Activated T-cell treated with anti-CD3 and anti-CD28 coated beads for 24 hours (primary cell): ENCODE measurements at regions not wholly inside any gene's neighbourhood (a gene's known extent, or its start where the extent isn't known, plus 50 kb on each side); places are given as distances from the start of the nearest gene placed in this dataset.
"Not testable (repeated sequence)": the region's sequence is repeated elsewhere in the genome, so short reads cannot be mapped to it uniquely, and the experiment has no call there.

ENCODE experiments used
- DNase-seq: peaks from one replicate; pipeline ENCODE4 v3.0.0-alpha.2; 2020; ENCODE audit warnings: low read depth

DNA sequence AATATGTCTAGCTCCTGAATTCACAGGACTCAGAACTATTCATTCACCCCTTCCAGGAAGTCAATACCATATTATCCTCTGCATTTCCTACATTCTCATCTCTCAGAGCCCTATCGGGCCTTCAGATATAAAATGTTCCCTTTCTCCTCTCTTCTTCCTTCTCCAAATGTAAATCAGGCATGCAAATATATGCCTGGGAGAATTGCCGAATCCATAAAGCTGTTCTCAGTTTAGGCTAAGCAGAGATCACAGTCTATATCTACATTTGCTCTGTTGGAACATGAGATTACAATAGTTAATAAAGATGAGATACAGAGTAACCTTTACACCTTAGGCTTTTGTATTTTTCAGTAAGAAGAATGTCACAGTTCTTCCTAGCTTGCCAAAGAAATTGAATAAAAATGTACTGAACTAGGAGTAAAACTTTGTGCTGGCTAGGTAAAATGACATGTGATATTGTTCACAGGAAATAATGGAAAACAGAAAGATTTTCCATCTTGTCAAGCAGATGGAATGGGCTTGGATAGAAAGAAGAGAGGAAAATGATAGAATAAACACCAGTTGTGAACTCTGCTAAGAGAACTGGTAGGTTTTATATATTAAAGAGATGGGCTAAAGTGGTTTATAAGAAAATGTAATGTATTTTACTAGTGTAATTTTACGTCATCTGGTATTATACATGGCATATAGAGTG is 161.5 kb downstream of the NRIP1 start:
- no peak for DNase-seq

DNA sequence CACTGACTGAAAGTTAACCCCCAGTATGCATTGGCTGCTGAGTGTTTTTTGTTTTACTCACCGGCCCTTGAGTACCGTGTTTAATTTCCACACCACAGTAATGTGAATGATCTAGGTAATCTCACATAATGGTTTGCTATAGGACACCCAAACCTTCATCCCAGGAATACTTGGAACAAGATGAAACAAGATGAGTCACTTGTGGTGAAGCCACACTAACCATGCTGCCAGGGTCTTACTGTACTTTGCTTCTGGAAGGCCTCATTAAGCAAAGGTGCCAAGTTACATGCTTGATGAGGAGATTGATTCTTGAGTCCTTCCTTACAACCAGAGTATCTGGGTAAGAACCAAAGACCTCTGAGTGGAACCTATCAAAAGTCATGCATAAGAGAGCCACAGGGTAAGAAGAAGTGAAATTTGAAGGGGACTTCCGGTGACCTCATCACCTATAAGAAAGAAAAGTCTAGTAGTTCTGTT is 163.3 kb downstream of the NRIP1 start:
- peak; percentile 0 for DNase-seq

DNA sequence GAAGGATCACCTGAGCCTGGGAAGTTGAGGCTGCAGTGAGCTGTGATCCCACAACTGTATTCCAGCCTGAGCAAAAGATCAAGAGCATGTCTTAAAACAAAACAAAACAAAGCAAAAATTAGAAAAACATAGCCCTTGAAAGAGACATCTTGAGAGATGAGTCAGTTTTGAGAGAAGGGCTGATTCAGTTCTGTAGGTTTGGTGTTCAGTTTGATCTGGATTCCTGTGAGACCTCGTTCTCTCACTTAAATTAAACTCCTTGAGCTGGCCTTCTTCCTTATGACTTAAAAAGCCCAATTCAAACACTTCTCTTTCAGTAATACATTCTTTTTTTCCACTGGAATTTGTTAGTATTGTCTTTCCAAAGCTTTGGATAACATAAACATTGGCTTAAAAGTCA is 164.2 kb downstream of the NRIP1 start:
- DNase-seq, result no peak

DNA sequence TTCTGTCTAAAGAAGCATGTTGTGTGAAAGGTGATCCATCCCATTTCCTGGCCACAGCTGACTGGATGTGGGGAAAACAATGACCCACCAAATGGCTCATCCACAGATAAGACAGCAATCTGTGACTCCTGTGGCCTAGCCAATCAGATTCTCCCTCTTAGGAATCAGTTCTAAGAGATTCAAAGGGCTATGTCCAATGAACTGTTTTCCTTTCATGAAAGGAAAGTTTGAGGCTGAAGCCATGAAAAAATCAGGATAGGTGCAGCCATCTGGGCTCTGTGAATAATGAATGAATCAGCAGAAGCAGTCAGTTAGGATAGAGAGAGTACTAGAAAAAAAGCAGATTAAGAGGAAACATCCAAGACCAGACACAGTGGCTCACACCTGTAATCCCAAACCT is 164.7 kb downstream of the NRIP1 start:
- no peak for DNase-seq

DNA sequence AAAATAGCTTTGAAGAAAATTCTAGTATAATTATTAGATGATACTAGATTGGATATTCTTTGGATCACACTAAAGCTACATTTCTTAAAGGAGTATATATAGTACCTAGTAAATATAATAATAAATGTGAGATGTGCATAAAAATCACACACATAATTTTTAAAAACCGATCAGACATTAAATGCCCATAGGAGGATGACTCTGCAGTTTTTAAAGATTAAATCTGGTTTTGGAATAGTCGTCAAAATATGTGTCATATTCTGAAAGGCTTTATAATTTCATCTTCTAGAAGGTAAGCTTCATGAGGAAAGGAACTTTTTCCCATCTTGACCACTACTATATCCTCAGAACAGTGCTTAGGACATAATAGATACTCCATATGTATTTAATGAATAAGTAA is 169.0 kb downstream of the NRIP1 start:
- DNase-seq, result no peak

DNA sequence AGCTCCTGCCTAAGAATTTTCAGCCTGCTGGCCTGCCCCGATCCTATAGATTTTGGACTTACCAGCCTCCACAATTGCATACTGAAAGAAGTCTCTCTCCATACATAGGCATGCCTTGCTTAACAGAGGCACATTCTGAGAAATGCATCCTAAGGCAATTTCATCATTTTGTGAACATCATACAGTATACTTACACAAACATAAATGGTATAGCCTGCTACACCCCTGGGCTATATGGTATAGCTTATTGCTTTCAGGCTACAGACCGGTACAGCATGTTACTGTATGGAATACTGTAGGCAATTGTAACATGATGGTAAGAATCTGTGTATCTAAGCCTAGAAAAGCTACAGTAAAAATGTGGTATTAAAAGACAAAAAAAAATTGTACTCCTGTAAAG is 174.7 kb downstream of the NRIP1 start:
- DNase-seq, result no peak

DNA sequence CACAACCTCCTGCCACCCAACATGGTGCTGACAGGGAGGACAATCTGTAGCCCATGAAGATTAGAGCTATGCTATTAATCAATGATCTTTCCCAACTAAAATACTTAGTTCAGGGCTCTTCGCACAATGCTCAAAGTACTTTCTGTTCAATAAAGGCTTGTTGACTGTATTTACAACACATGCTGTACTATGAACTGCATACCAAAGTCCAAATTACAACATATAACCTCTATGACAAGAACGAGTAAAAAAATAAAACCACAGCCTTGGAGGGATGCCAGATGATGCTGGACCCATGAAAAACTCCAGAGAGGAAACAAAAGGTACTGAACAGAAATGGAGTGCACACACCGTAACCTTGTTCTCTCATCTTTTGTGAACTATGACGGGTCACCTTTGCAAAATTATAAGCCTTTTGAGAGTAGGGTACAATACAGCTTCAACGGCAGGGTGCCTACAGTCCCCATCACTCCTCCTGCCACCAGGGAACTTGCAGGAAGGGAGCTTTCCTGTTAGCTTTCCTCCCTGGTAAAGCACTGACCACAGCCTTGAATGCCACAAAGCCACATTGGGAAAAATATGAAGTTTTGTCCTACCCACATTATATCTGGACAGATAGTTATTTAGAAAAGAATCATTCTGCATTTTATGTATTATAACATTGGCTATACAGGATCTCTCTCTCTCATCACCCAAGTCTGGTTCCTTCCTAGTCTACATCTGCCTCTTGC is 175.6 kb downstream of the NRIP1 start:
- no peak for DNase-seq

DNA sequence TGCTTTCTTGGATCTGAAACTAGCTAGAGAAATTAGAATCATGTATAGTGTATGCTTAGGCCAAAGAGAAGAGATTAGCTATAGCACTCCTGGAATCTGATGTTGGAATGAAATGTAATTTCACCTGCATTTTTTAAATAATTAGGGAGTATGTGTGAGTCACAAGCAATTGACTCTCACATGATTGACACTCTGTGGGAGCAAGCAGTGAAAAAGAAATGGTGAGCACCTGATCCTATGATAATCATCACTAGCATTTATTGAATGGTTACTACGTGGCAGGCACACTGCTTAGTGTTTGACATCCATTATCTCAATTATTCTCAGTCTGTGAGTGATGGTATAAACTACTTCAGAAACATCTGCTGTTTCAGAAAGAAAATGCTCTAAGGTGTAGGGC is 176.6 kb downstream of the NRIP1 start:
- no peak for DNase-seq

DNA sequence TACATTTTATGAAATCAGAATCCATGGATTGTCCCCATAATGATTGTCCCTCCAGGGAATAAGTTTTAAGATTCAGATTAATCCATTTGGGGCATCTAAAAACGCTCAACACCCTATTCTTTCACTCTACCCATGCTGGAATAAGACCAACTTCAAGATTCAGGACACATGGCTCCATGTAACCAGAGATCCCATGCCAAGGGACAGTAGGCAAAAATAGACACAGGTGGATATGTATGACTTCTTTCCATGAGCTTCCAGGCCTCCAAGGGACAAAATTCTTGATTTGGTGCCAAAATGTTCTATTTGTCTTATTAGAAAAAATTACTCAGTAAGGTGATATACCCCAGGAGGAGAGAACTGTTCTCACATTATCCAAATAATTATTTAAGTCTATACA is 178.8 kb downstream of the NRIP1 start:
- no peak for DNase-seq

DNA sequence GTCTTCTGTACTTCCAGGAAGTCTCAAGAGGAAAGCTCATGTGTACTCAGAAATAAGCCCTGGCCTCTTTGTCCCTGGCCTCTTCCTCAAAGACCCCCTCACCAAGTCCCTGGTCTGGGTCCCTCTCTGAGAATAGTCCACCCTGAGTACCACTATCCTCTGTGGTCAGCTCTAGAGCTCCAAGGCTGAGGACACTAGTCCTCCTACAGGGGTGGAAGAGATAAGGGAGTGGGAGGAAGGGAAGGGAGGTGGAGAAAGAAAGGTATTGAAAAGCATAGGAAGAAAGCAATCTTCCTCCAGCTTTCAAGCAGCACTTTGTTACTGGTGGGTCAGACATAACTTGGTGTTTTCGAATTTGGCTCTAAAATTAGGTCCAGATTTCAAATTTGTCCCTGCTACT is 181.4 kb downstream of the NRIP1 start:
- no peak for DNase-seq

DNA sequence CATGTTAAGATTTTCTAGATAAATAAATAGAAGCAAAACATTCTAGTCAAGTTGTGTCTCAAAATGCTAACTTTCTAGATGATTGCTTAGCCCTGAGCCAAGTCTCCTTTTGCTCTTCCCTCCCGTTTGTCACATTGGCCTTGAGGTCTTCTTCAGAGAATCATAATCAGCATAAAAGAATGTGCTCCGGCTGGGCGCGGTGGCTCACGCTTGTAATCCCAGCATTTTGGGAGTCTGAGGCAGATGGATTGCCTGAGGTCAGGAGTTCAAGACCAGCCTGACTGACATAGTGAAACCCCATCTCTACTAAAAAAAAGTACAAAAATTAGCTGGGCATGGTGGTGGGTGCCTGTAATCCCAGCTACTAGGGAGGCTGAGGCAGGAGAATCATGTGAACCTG is 182.3 kb downstream of the NRIP1 start:
- DNase-seq, result not testable (repeated sequence)

DNA sequence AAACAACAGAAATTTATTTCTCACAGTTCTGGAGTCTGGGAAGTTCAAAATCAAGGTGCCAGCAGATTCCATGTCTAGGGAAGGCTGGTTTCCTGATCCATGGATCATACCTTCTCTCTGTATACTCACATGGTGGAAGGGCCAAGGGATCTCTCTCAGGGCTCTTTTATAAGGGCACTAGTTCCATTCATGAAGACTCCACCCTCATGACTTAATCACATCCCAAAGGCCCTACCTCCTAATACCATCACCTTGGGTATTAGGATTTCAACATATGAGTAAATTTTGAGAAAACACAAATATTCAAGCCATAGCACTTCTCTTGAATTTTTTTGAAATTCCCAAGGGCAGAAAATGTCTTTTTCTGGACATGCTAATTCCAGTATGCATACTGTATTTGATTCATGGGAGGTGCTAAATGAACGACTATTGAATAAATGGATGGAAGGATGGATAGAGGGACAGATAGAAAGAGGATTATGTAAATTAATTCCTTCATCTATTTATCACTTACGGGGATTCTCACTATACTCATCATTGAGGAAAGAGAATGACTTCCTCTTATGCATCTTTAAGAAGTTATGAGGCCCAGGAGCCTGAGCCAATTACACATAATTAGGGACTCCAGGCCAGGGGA is 182.8 kb downstream of the NRIP1 start:
- DNase-seq, result no peak

DNA sequence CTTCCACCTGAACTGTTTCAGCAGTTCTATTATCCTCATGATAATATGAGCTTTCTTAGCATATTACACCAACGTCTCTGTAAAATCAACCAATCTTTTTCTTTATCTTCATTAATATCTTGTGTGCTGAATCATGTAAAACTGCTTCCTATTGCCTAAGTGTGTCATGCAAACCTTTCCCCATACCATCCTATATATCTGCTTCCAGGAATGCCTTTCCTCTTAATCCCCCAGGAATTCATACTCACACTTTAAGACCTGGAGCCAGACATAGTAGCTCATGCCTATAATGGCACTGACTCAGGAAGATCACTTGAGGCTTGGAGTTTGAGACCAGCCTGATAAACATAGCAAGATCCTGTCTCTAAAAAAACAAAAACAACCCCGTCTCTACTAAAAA is 183.9 kb downstream of the NRIP1 start:
- DNase-seq, result no peak

DNA sequence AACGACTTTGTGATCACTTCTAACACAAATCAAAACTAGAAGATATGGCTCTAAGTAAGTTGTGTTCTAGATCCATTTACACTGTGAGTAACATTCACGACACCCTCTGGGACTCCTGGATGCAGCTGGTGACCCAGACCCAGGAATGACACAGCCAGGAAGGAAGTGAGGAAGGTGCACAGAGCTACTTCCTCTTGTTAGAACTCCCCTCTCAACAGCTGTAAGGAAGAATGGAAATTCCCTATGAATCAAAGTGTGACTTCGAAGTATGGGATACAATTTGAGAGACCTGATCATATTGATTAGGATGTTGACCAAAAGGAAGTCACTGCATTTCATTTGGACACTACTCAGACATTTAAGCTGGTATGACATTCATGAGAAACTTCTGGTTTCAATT is 185.3 kb downstream of the NRIP1 start:
- no peak for DNase-seq

DNA sequence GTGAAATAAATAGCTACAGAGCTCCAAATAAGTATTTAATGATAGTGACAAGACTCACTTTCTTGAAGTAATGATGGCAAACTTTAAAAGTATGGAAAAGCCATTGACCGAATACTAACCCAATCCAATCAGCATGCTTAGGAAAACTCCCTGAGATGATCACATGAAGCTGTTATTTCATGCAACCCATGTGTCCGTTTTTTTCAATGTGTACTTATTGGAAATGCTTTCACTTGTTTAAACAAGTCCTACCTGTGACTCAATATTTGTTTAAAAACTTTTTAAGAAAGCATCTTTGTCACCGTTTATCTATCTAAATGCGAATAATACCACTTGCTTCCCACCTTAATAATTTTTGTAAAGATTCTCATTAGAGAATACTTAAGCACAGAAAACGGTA is 185.8 kb downstream of the NRIP1 start:
- DNase-seq, result no peak

DNA sequence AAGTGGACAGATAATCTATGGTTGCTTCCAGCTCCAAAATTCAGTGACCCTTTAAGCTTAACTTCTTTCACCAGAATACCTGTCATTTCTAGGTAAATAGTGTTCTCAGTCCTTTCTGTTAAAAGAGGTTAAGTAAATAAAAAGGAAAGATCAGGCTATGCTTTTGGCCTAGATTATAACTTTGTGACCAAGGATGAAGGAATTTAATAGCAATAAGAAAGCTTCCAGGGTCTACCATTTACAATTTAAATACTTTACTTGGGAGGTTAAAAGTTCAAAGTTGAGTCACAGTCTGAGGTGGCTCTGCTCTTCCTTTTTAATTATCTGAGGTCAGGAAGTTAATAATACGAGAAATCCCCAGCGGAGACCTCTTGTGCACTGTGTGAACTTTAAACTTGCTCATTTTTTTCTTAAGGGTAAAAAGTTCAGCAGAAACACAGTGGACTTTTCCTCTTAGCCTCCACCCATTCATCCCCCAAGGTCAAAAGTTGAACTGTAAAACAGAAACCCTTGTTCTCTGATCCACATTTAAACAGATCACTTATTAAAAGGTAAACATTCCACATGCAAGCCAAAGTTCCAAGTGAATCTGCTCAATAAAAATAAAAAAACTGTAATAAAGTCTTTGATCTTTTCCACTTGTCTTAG is 187.1 kb downstream of the NRIP1 start:
- no peak for DNase-seq

DNA sequence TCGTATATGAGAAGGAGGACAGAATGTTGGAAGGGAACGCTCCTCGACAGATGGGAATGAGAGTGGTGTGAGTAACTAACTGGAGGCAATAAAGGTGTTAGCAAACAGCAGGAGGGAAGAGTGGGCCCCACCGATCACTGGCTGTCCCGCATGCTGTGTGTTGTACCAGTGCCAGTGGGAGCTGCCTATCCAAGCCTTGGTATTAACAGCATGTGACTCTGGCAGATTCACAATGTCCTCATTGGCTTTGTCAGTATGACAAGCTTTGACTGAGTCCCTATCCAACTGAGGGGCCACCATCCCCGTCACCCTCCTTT is 188.3 kb downstream of the NRIP1 start:
- DNase-seq, result no peak

DNA sequence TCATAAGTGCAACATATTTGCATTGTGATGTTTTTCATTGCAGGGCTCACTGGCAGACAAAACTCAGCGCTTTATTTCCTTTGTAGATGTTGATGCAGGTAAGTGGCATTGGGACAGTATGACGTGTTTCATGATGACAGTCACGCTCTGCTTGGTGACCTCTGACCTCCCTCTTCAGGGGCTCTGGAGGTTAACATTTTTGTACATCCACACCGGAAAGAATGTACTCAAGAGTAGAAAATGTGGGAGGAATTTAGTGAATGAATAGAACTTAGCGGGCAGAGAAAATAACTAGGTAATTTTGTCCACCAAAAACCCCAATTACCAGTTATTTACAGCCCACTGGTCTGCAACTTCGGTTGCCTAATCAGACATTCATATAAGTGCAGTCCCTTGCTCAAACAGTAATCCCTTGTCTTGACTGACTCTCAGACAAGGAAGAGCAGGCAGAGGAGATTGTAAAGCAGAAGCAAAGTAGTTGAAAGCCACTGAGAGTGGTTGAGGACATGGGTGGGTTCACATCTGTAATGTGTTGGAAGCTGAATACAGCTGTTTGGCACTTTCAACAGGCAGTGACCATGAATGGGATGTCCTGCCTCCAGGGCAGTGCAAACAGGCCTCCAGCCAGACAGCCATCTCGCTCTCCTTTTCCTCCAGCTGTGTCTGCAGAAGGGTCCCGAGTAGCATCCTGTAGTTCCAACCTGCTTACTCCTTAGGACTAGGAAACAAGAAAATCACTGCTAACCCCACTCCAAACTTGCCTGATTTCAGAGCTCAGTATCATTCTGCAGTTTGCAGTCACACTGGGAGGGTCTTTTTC is 188.9 kb downstream of the NRIP1 start:
- no peak for DNase-seq

DNA sequence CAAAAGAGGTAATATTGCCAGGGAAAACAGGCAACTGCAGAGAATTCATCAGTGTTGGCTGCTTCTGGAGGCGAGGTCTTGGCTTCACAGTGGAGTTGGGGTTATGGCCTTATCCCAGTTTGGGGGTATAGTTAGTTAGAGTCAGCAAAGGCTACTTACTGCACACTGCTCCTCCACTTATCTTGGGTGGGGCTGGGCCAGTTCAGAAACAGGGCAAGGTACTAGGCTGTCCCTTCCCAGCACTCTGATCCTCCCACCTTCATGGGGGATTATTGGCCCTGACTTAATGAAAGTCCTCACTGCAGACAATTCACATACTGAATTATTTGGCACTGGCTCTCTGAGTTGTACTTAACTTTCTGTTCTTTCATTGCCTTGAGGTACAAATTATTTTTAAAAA is 189.6 kb downstream of the NRIP1 start:
- no peak for DNase-seq

DNA sequence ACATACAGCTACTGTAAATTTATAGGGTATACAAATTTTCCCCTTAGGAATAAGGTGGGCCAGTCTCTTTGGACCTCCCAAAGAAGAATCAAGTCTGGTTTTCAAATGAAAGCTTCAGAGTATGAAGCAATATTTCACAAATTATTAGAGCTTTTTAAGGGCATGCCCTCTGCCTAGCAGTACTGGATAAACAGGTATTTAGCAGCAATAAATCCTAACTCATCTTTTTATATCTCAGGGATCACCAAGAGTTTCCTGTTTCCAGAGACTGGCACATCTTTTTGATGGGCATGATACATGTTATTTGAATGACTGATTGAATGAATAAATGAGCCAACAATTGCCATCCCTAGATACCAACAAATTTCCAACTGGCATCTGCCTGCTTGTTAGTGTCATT is 190.4 kb downstream of the NRIP1 start:
- DNase-seq, result no peak

DNA sequence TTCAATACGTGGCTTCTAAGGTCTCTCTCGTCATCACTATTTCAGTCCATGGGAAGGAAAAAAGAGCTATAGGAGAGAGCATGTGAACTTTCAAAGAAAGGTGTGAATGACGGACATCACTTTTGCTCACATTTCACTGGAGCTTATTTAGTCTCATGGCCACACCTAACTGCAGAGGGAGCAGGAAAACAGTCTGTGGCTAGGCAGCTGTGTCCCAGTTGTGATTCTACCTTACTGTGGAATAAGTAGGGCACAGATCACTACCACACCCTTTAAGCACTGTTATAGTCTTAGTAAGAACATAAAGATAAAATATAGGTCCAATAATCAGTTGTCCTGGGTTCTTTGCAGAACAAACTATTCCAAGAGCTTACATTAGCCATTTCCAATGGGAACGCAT is 192.9 kb downstream of the NRIP1 start:
- DNase-seq, result no peak

DNA sequence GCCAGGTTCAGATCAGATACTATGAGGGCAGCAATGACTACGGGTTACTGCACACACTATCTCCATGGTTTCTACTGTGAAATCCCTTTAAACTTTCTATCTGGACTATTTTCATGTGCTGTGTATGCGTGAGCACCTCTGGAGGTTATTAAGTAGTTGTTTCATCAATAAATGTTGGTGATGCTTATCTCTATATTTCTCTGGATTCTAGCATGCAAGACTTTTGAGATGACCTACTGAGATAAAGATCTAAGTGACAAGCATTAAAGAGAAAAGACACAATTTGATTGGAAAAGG is 194.0 kb downstream of the NRIP1 start:
- no peak for DNase-seq
